Epithelial cell of prostate (primary cell): ENCODE measurements at regions not wholly inside any gene's neighbourhood (a gene's known extent, or its start where the extent isn't known, plus 50 kb on each side); places are given as distances from the start of the nearest gene placed in this dataset.

Source experiments
- DNase-seq: peaks from one replicate; pipeline ENCODE4 v3.0.0-alpha.2; 2011; ENCODE audit warnings: low read depth, low spot score
- H3K27ac ChIP-seq: fragments of 450-650 bp; 2 replicates; pipeline ENCODE4 v1.5.1; 2017; ENCODE audit warnings: mild to moderate bottlenecking

GRCh38 chr3:22947851-22948250 lies 255.3 kb upstream of the UBE2E2 start:
- no peak for DNase-seq
- no peak overlapping the region for H3K27ac ChIP-seq

- H3K27ac ChIP-seq, result no peak overlapping the region
- DNase-seq, result no peak
Measured at GRCh38 chr3:22951910-22952309, 251.2 kb upstream of the UBE2E2 start.

GRCh38 chr3:22952860-22953259 lies 250.3 kb upstream of the UBE2E2 start:
- DNase-seq, result no peak
- H3K27ac ChIP-seq, result no peak overlapping the region

- no peak overlapping the region for H3K27ac ChIP-seq
- DNase-seq, result no peak
Measured at GRCh38 chr3:22959593-22959992, 243.5 kb upstream of the UBE2E2 start.

- H3K27ac ChIP-seq, result no peak overlapping the region
- DNase-seq, result no peak
Measured at GRCh38 chr3:22960105-22960984, 242.8 kb upstream of the UBE2E2 start.

GRCh38 chr3:22962244-22962643 lies 240.9 kb upstream of the UBE2E2 start:
- H3K27ac ChIP-seq, result no peak overlapping the region
- DNase-seq, result no peak

- H3K27ac ChIP-seq, result no peak overlapping the region
- DNase-seq, result no peak
Measured at GRCh38 chr3:22966349-22966748, 236.8 kb upstream of the UBE2E2 start.

- DNase-seq, result no peak
- H3K27ac ChIP-seq, result no peak overlapping the region
Measured at GRCh38 chr3:22969276-22969675, 233.9 kb upstream of the UBE2E2 start.

GRCh38 chr3:22971497-22971896 lies 231.6 kb upstream of the UBE2E2 start:
- DNase-seq, result no peak
- H3K27ac ChIP-seq, result no peak overlapping the region

GRCh38 chr3:22977042-22977441 lies 226.1 kb upstream of the UBE2E2 start:
- DNase-seq, result no peak
- no peak overlapping the region for H3K27ac ChIP-seq

GRCh38 chr3:22977650-22978289 lies 225.4 kb upstream of the UBE2E2 start:
- DNase-seq, result no peak
- no peak overlapping the region for H3K27ac ChIP-seq

- DNase-seq, result no peak
- no peak overlapping the region for H3K27ac ChIP-seq
Measured at GRCh38 chr3:22979581-22979980, 223.5 kb upstream of the UBE2E2 start.

- DNase-seq, result no peak
Measured at GRCh38 chr3:22980346-22980745, 222.8 kb upstream of the UBE2E2 start.

GRCh38 chr3:22981166-22981565 lies 222.0 kb upstream of the UBE2E2 start:
- DNase-seq, result no peak
- H3K27ac ChIP-seq, result no peak overlapping the region

More at GRCh38 chr3:22980346-22980745, 222.8 kb upstream of the UBE2E2 start:
- no peak overlapping the region for H3K27ac ChIP-seq

GRCh38 chr3:22981861-22982260 lies 221.3 kb upstream of the UBE2E2 start:
- no peak for DNase-seq
- no peak overlapping the region for H3K27ac ChIP-seq

GRCh38 chr3:22982981-22983587 lies 220.0 kb upstream of the UBE2E2 start:
- H3K27ac ChIP-seq, result no peak overlapping the region
- no peak for DNase-seq

GRCh38 chr3:22986958-22987357 lies 216.2 kb upstream of the UBE2E2 start:
- DNase-seq, result no peak
- H3K27ac ChIP-seq, result no peak overlapping the region

- DNase-seq, result no peak
- no peak overlapping the region for H3K27ac ChIP-seq
Measured at GRCh38 chr3:22988566-22988965, 214.6 kb upstream of the UBE2E2 start.

- H3K27ac ChIP-seq, result no peak overlapping the region
- no peak for DNase-seq
Measured at GRCh38 chr3:22989716-22990115, 213.4 kb upstream of the UBE2E2 start.

GRCh38 chr3:22990291-22991200 lies 212.6 kb upstream of the UBE2E2 start:
- no peak for DNase-seq
- no peak overlapping the region for H3K27ac ChIP-seq
